PFSK-1 (cell line): ENCODE measurements at regions not wholly inside any gene's neighbourhood (a gene's known extent, or its start where the extent isn't known, plus 50 kb on each side); places are given as distances from the start of the nearest gene placed in this dataset.

Experiments used
- FOXP2 ChIP-seq: optimal IDR thresholded peaks from 2 replicates; pipeline ENCODE3; 2011; ENCODE audit warnings: borderline replicate concordance, control low read depth, inconsistent platforms; ENCODE audit not compliant: insufficient read depth; ENCODE audit errors: extremely low read length, extremely low read depth
- POLR2AphosphoS5 ChIP-seq: IDR thresholded peaks from 2 replicates; pipeline ENCODE4 v1.6.1; 2012; ENCODE audit warnings: low read depth, mild to moderate bottlenecking, control low read depth, low read length, moderate library complexity
- SIN3A ChIP-seq: IDR thresholded peaks from 2 replicates; pipeline ENCODE4 v1.6.1; 2012; ENCODE audit warnings: mild to moderate bottlenecking, low read length, moderate library complexity, borderline replicate concordance; ENCODE audit not compliant: insufficient read depth
- TAF1 ChIP-seq: IDR thresholded peaks from 2 replicates; pipeline ENCODE4 v1.6.1; 2012; ENCODE audit warnings: low read length, control low read depth, borderline replicate concordance; ENCODE audit not compliant: insufficient read depth
- TF ChIP-seq, protein P1 (sequence below), 2 experiments: IDR thresholded peaks; 2 replicates each; pipeline versions ENCODE4 v1.6.1 to v1.8.0; 2011 to 2012; ENCODE audit warnings: low read depth in 2 of 2, low read length in 2 of 2, control low read depth in 1 of 2, inconsistent platforms in 1 of 2, mild to moderate bottlenecking in 1 of 2, moderate library complexity in 1 of 2; ENCODE audit not compliant: insufficient read depth in 1 of 2

DNA sequence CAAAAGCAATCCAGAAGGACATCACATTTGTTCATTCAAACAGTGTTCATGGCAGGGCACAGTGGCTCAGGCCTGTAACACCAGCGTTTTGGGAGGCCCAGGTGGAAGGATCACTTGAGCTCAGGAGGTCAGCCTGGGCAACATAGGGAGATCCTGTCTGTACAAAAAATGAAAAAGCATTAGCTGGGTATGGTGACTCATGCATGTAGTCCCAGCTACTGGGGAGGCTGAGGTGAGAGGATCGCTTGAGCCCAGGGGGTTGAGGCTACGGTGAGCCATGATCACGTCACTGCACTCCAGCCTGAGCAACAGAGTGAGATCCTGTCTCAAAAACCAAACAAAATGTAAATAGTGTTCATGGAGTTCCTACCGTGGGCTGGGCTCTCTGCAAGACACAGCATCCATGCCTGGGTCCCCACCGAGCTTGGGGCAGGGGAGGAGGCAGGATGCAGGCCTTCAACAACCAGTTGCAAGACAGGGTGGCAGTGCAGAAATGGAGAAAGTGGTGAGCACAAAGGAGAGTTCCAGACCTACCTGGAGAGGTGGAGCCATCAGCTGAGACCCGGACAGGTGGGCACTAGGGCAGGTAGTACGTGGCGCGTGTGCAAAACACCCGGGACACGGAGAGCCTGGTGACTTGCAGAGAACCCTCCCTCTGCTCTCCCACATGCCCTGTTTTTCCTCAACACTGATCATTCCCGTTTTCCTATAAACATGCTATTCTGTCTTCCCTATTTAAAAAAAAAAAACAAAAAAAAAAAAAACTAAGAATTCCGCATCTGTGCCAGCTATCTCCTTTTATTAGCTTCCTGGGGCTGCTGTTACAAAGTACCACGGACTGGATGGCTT is 138.9 kb downstream of the TOMM20 start:
- no peak for TF ChIP-seq FOXP2
- TF ChIP-seq TAF1: no peak
- TF ChIP-seq SIN3A: no peak
- no peak for TF ChIP-seq POLR2AphosphoS5
- TF ChIP-seq, protein P1, sequence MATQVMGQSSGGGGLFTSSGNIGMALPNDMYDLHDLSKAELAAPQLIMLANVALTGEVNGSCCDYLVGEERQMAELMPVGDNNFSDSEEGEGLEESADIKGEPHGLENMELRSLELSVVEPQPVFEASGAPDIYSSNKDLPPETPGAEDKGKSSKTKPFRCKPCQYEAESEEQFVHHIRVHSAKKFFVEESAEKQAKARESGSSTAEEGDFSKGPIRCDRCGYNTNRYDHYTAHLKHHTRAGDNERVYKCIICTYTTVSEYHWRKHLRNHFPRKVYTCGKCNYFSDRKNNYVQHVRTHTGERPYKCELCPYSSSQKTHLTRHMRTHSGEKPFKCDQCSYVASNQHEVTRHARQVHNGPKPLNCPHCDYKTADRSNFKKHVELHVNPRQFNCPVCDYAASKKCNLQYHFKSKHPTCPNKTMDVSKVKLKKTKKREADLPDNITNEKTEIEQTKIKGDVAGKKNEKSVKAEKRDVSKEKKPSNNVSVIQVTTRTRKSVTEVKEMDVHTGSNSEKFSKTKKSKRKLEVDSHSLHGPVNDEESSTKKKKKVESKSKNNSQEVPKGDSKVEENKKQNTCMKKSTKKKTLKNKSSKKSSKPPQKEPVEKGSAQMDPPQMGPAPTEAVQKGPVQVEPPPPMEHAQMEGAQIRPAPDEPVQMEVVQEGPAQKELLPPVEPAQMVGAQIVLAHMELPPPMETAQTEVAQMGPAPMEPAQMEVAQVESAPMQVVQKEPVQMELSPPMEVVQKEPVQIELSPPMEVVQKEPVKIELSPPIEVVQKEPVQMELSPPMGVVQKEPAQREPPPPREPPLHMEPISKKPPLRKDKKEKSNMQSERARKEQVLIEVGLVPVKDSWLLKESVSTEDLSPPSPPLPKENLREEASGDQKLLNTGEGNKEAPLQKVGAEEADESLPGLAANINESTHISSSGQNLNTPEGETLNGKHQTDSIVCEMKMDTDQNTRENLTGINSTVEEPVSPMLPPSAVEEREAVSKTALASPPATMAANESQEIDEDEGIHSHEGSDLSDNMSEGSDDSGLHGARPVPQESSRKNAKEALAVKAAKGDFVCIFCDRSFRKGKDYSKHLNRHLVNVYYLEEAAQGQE (IDR thresholded peaks at IDR 0.05; ENCODE audit: insufficient read depth in 1 of 2, low read depth in 2 of 2, low read length in 2 of 2): no peak

DNA sequence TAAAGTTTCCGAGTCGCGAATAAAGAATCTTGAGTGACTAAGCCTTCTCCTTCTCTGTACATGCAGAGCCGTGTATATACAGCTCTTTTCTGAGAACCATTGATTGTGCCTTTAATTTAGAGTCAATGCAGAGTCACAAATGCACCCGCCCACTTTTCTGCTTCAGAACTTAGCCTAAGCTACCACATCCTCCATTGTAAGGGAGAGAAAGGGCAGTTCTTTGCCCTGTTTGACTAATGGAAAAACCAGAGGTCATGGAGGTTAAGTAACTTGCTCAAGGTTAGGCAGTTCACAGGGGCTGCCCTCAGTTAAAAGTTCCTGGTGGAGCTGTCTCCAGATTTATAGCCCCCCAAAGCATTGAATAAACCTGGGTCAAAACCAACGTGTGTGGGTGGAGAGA is 139.6 kb downstream of the TOMM20 start:
- no peak for TF ChIP-seq SIN3A
- TF ChIP-seq POLR2AphosphoS5: no peak
- TF ChIP-seq FOXP2: no peak
- TF ChIP-seq TAF1: no peak
- TF ChIP-seq, protein P1 (IDR thresholded peaks at IDR 0.05; ENCODE audit: insufficient read depth in 1 of 2, low read depth in 2 of 2, low read length in 2 of 2): no peak

DNA sequence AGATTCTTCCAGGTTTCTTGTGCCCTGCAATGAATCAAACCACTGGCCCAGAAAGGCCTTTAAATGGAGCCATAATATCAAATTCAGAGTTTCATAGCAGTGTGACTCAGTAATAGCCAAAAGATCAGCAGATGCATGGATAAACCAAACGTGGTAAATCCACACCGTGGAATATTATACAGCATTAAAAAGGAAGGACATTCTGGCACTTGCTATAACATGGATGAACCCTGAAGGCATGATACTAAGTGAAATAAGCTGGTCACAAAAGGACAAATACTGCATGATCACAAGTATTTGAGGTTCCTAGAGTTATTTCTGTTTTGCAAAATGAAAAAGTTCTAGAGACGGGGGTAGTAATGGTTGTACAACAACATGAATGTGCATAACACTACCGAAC is 140.1 kb downstream of the TOMM20 start:
- TF ChIP-seq TAF1: no peak
- TF ChIP-seq, protein P1 (IDR thresholded peaks at IDR 0.05; ENCODE audit: insufficient read depth in 1 of 2, low read depth in 2 of 2, low read length in 2 of 2): no peak
- TF ChIP-seq POLR2AphosphoS5: no peak
- TF ChIP-seq SIN3A: no peak
- TF ChIP-seq FOXP2: no peak

- TF ChIP-seq POLR2AphosphoS5: no peak
- TF ChIP-seq, protein P1 (IDR thresholded peaks at IDR 0.05; ENCODE audit: insufficient read depth in 1 of 2, low read depth in 2 of 2, low read length in 2 of 2): no peak
- no peak for TF ChIP-seq TAF1
- no peak for TF ChIP-seq SIN3A
- no peak for TF ChIP-seq FOXP2
Measured at GRCh38 chr1:234988155-234988517, 140.5 kb downstream of the TOMM20 start.
